Fibroblast of villous mesenchyme (primary cell): ENCODE measurements at regions not wholly inside any gene's neighbourhood (a gene's known extent, or its start where the extent isn't known, plus 50 kb on each side); places are given as distances from the start of the nearest gene placed in this dataset.

Source experiments
- DNase-seq: peaks from one replicate; pipeline ENCODE4 v3.0.0-alpha.2; 2010; ENCODE audit warnings: low read depth
- H3K4me3 ChIP-seq: 2 replicates; pipeline ENCODE4 v1.5.1; 2011; ENCODE audit warnings: low read depth, mild to moderate bottlenecking, low read length
- CTCF ChIP-seq: IDR thresholded peaks from 2 replicates; pipeline ENCODE4 v1.5.1; 2012; ENCODE audit warnings: low read depth, mild to moderate bottlenecking, low read length; ENCODE audit not compliant: insufficient read depth

GRCh38 chr5:29960323-29960722 lies 1233.2 kb upstream of the CDH6 start:
- no peak overlapping the region for H3K4me3 ChIP-seq
- no peak for TF ChIP-seq CTCF
- no peak for DNase-seq

- H3K4me3 ChIP-seq = no peak overlapping the region
- TF ChIP-seq CTCF = no peak
- DNase-seq = no peak
Observed at GRCh38 chr5:29950416-29951145, 1242.9 kb upstream of the CDH6 start.

- H3K4me3 ChIP-seq = no peak overlapping the region
- DNase-seq = no peak
- TF ChIP-seq CTCF = no peak
Observed at GRCh38 chr5:29949301-29949872, 1244.1 kb upstream of the CDH6 start.

- no peak overlapping the region for H3K4me3 ChIP-seq
- no peak for TF ChIP-seq CTCF
- DNase-seq = no peak
Observed at GRCh38 chr5:29944327-29944726, 1249.2 kb upstream of the CDH6 start.

GRCh38 chr5:29942089-29942488 lies 1251.4 kb upstream of the CDH6 start:
- TF ChIP-seq CTCF = no peak
- DNase-seq = no peak

GRCh38 chr5:29939988-29940387 lies 1253.5 kb upstream of the CDH6 start:
- no peak for DNase-seq
- no peak for TF ChIP-seq CTCF
- no peak overlapping the region for H3K4me3 ChIP-seq

More at GRCh38 chr5:29942089-29942488, 1251.4 kb upstream of the CDH6 start:
- no peak overlapping the region for H3K4me3 ChIP-seq

- TF ChIP-seq CTCF = no peak
- H3K4me3 ChIP-seq = no peak overlapping the region
- no peak for DNase-seq
Observed at GRCh38 chr5:29935371-29935770, 1258.1 kb upstream of the CDH6 start.
